ENCODE measurements at regions not wholly inside any gene's neighbourhood (a gene's known extent, or its start where the extent isn't known, plus 50 kb on each side); places are given as distances from the start of the nearest gene placed in this dataset.

DNA sequence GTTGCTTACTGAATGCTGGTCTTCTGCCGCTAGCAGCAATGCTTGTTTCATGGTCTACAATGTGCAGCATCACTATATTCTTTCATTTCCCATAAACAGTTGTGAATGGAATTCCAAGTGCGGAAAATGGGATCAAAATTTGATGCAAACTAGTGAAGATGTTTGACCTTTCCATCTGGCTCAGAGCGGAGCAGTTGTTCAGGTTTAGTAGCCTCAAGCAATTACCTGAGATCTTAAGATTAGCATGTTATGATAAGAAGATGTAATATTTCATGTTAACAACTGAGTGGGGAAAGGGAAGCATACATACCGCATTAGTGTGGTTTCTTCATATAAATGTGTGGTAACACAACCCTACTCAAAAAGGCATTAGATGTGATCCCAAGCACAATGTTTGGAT, 221.1 kb upstream of the CFAP20DC start:
- no peak for DNase-seq (ENCODE audit: low read depth)
- Histone ChIP-seq H3K4me1 (ENCODE audit: insufficient read depth, low read length) (no peaks in the 10 kb centered on the region), H3K4me2 (ENCODE audit: low read length) (no peak overlapping the region), H3K27ac (ENCODE audit: low read depth, low read length) (no peak overlapping the region), H3K36me3 (ENCODE audit: insufficient read depth, low read length) (no peaks in the 10 kb centered on the region), H2AFZ (ENCODE audit: low read depth, low read length) (no peak overlapping the region), H4K20me1 (ENCODE audit: insufficient read depth, low read length) (no peaks in the 10 kb centered on the region), H3K27me3 (ENCODE audit: insufficient read depth, low read length) (no peaks in the 10 kb centered on the region), H3K79me2 (ENCODE audit: insufficient read depth, low read length) (no peaks in the 10 kb centered on the region), H3K9me3 (ENCODE audit: insufficient read depth, low read depth, low read length) (no peaks in the 10 kb centered on the region), H3K4me3 (ENCODE audit: insufficient read depth, low read depth, low read length) (no peak overlapping the region), H3K9ac (ENCODE audit: low read length) (no peak overlapping the region)
- no peak overlapping the region for H3K27ac Mint-ChIP-seq (ENCODE audit: unreplicated experiment)
- no peak for TF ChIP-seq EZH2 (IDR thresholded peaks at IDR 0.05; ENCODE audit: insufficient read depth, low read length)
- TF ChIP-seq, protein P1, sequence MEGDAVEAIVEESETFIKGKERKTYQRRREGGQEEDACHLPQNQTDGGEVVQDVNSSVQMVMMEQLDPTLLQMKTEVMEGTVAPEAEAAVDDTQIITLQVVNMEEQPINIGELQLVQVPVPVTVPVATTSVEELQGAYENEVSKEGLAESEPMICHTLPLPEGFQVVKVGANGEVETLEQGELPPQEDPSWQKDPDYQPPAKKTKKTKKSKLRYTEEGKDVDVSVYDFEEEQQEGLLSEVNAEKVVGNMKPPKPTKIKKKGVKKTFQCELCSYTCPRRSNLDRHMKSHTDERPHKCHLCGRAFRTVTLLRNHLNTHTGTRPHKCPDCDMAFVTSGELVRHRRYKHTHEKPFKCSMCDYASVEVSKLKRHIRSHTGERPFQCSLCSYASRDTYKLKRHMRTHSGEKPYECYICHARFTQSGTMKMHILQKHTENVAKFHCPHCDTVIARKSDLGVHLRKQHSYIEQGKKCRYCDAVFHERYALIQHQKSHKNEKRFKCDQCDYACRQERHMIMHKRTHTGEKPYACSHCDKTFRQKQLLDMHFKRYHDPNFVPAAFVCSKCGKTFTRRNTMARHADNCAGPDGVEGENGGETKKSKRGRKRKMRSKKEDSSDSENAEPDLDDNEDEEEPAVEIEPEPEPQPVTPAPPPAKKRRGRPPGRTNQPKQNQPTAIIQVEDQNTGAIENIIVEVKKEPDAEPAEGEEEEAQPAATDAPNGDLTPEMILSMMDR (IDR thresholded peaks at IDR 0.05; ENCODE audit: insufficient read depth, low read depth, low read length): no peak
- H3K27me3 Mint-ChIP-seq (ENCODE audit: low read depth, unreplicated experiment): no peaks in the 10 kb centered on the region
- H3K4me1 Mint-ChIP-seq (ENCODE audit: low read depth, unreplicated experiment): peaks cover 10% of the 10 kb centered on the region
- H3K36me3 Mint-ChIP-seq (ENCODE audit: low read depth, unreplicated experiment): no peaks in the 10 kb centered on the region
- H3K4me3 Mint-ChIP-seq (ENCODE audit: unreplicated experiment): no peak overlapping the region
- FAIRE-seq: no peak
- no peaks in the 10 kb centered on the region for H3K9me3 Mint-ChIP-seq (ENCODE audit: unreplicated experiment)

GRCh38 chr3:59270209-59270608, 220.4 kb upstream of the CFAP20DC start:
- no peak for FAIRE-seq
- TF ChIP-seq, protein P1 (IDR thresholded peaks at IDR 0.05; ENCODE audit: insufficient read depth, low read depth, low read length): no peak
- TF ChIP-seq EZH2 (IDR thresholded peaks at IDR 0.05; ENCODE audit: insufficient read depth, low read length): no peak
- Histone ChIP-seq H3K4me1 (ENCODE audit: insufficient read depth, low read length) (no peaks in the 10 kb centered on the region), H3K27me3 (ENCODE audit: insufficient read depth, low read length) (no peaks in the 10 kb centered on the region), H3K36me3 (ENCODE audit: insufficient read depth, low read length) (no peaks in the 10 kb centered on the region), H2AFZ (ENCODE audit: low read depth, low read length) (no peak overlapping the region), H3K9ac (ENCODE audit: low read length) (no peak overlapping the region), H3K9me3 (ENCODE audit: insufficient read depth, low read depth, low read length) (no peaks in the 10 kb centered on the region), H3K4me2 (ENCODE audit: low read length) (no peak overlapping the region), H3K4me3 (ENCODE audit: insufficient read depth, low read depth, low read length) (no peak overlapping the region), H3K27ac (ENCODE audit: low read depth, low read length) (no peak overlapping the region), H4K20me1 (ENCODE audit: insufficient read depth, low read length) (no peaks in the 10 kb centered on the region), H3K79me2 (ENCODE audit: insufficient read depth, low read length) (no peaks in the 10 kb centered on the region)
- DNase-seq (ENCODE audit: low read depth): no peak
- Mint-ChIP-seq H3K27ac (ENCODE audit: unreplicated experiment) (no peak overlapping the region), H3K4me1 (ENCODE audit: low read depth, unreplicated experiment) (peaks cover 10% of the 10 kb centered on the region), H3K36me3 (ENCODE audit: low read depth, unreplicated experiment) (no peaks in the 10 kb centered on the region), H3K27me3 (ENCODE audit: low read depth, unreplicated experiment) (no peaks in the 10 kb centered on the region), H3K9me3 (ENCODE audit: unreplicated experiment) (no peaks in the 10 kb centered on the region), H3K4me3 (ENCODE audit: unreplicated experiment) (no peak overlapping the region)

GRCh38 chr3:59268170-59268569, 218.3 kb upstream of the CFAP20DC start:
- H3K9me3 ChIP-seq (ENCODE audit: insufficient read depth, low read depth, low read length): no peaks in the 10 kb centered on the region
- no peaks in the 10 kb centered on the region for H3K27me3 ChIP-seq (ENCODE audit: insufficient read depth, low read length)
- Mint-ChIP-seq H3K27ac (ENCODE audit: unreplicated experiment) (peak overlapping the region; percentile 56), H3K27me3 (ENCODE audit: low read depth, unreplicated experiment) (no peaks in the 10 kb centered on the region), H3K4me1 (ENCODE audit: low read depth, unreplicated experiment) (peaks cover 10% of the 10 kb centered on the region), H3K4me3 (ENCODE audit: unreplicated experiment) (no peak overlapping the region), H3K36me3 (ENCODE audit: low read depth, unreplicated experiment) (no peaks in the 10 kb centered on the region), H3K9me3 (ENCODE audit: unreplicated experiment) (no peaks in the 10 kb centered on the region)
- H3K9ac ChIP-seq (ENCODE audit: low read length): no peak overlapping the region
- H2AFZ ChIP-seq (ENCODE audit: low read depth, low read length): no peak overlapping the region
- H3K4me3 ChIP-seq (ENCODE audit: insufficient read depth, low read depth, low read length): no peak overlapping the region
- no peaks in the 10 kb centered on the region for H3K36me3 ChIP-seq (ENCODE audit: insufficient read depth, low read length)
- peak; percentile 43 for DNase-seq (ENCODE audit: low read depth)
- no peaks in the 10 kb centered on the region for H4K20me1 ChIP-seq (ENCODE audit: insufficient read depth, low read length)
- no peaks in the 10 kb centered on the region for H3K4me1 ChIP-seq (ENCODE audit: insufficient read depth, low read length)
- H3K27ac ChIP-seq (ENCODE audit: low read depth, low read length): no peak overlapping the region
- FAIRE-seq: no peak
- H3K4me2 ChIP-seq (ENCODE audit: low read length): no peak overlapping the region
- TF ChIP-seq, protein P1 (IDR thresholded peaks at IDR 0.05; ENCODE audit: insufficient read depth, low read depth, low read length): no peak
- TF ChIP-seq EZH2 (IDR thresholded peaks at IDR 0.05; ENCODE audit: insufficient read depth, low read length): no peak
- no peaks in the 10 kb centered on the region for H3K79me2 ChIP-seq (ENCODE audit: insufficient read depth, low read length)
